HL-60 (cell line): ENCODE measurements at regions not wholly inside any gene's neighbourhood (a gene's known extent, or its start where the extent isn't known, plus 50 kb on each side); places are given as distances from the start of the nearest gene placed in this dataset.

Source experiments
- CTCF ChIP-seq: IDR thresholded peaks from one replicate; pipeline ENCODE4 v1.5.1; 2011; ENCODE audit warnings: low read length, control low read depth, inconsistent platforms; ENCODE audit not compliant: insufficient read depth
- GABPA ChIP-seq: IDR thresholded peaks from 2 replicates; pipeline ENCODE4 v1.6.1; 2012; ENCODE audit warnings: low read depth
- POLR2AphosphoS5 ChIP-seq: IDR thresholded peaks from 2 replicates; pipeline ENCODE4 v1.6.1; 2012; ENCODE audit warnings: low read depth

DNA sequence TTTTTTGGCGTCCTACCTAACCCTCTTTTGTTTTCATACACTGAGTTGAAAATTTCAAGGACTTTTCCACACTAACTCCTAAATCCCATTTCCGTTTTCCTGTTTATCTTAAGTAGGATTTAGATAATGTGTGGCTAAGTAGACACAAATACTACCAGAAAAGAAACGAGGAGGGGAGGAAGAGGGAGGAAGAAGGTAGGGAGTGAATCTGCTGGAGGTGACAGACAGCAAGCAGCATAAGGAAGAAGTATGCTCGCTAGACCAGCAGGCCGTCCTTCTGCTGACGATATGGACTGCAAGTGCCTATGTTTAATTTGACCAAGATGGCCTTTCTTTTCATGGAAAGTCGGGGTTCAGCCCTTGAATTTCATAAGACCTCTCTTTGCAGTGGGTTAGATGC, 256.9 kb upstream of the RAB4A start:
- TF ChIP-seq CTCF (no peak), POLR2AphosphoS5 (no peak), GABPA (no peak)
